Fibroblast of the aortic adventitia (primary cell): ENCODE measurements at regions not wholly inside any gene's neighbourhood (a gene's known extent, or its start where the extent isn't known, plus 50 kb on each side); places are given as distances from the start of the nearest gene placed in this dataset.
A peak's percentile ranks its signal among the peaks of the same experiment; 100 is the strongest.
"Not testable (repeated sequence)": the region's sequence is repeated elsewhere in the genome, so short reads cannot be mapped to it uniquely, and the experiment has no call there.

Experiments used
- DNase-seq: peaks from one replicate; pipeline ENCODE4 v3.0.0-alpha.2; 2010; ENCODE audit warnings: low read depth
- H3K4me3 ChIP-seq: 2 replicates; pipeline ENCODE4 v1.5.1; 2011; ENCODE audit warnings: low read depth, mild to moderate bottlenecking, control low read depth, low read length, moderate library complexity
- CTCF ChIP-seq: IDR thresholded peaks from 2 replicates; pipeline ENCODE4 v1.5.1; 2011; ENCODE audit warnings: mild to moderate bottlenecking, low read length, control low read depth, inconsistent platforms; ENCODE audit not compliant: insufficient read depth

DNA sequence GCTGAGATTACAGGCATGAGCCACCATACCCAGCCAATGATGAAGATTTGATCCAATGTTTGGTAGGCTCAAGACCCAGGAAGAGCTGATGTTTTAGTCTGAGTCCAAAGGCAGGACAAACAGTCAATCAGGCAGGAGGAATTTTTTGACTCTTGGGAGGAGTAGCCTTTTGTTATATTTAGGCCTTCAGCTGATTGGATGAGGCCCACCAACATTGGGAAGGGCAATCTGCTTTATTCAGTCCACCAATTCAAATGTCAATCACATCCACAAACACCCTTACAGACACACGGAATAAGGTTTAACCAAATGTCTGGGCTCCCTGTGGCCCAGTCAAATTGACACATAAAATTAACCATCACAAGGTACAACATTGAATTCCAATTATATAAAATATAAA lies 61.9 kb upstream of the COX20 start:
- no peak for TF ChIP-seq CTCF
- no peak overlapping the region for H3K4me3 ChIP-seq

DNA sequence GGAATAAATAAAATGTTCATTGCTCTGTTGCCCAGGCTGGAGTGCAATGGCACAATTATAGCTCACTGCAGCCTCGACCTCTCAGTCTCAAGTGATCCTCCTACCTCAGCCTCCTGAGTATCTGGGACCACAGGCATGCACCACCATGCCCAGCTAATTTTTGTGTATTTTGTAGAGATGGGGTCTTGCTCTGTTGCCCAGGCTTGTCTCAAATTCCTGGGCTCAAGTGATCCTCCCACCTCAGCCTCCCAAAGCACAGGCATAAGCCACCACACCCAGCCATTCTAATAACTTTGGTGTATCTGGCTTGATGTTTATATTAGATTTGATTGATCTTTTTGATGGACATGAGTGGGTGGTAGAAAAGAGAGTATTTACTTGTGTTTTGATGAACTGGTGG lies 58.7 kb upstream of the COX20 start:
- not testable (repeated sequence) for DNase-seq, H3K4me3 ChIP-seq

More for the DNA sequence above, 61.9 kb upstream of the COX20 start:
- no peak for DNase-seq

DNA sequence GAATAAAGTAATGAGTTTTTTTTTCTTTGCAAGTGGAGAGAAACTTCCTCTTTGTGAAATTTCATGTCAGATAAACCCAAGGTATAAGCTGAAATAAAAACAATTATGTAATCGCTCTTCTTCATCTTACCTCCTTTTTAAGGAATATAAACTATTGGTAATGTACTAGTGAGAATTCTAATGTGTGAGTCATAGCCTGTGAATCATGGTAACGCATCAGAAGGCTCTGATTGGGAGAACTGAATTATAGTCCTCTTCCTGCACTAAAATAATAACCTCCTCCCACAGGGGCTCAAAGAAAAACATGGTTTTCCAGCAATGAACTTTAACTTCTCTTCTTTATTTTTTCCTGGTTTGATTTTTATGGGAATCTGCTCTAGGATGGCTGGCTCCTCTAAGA lies 57.1 kb upstream of the COX20 start:
- H3K4me3 ChIP-seq = no peak overlapping the region
- TF ChIP-seq CTCF = no peak
- peak; percentile 70 for DNase-seq

DNA sequence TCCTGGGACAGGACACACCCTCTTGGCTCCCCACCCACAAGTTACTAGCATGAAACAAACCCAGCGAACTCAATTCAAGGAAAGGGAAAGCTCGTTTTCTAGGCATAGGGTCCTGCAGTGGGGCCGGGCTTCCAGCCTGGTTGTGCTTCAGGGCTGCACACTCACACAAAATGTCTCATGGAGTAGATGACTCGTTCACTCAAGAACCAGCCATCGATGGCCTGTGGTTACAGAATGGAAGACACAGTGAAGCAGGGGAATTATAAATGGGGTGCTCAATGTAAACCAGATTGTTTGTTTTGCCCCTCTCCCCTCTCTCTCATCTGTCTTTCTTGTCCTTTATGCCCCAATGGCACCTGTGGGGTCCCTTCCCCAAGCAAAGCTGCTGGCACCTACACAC lies 56.0 kb upstream of the COX20 start:
- no peak overlapping the region for H3K4me3 ChIP-seq
- no peak for DNase-seq

GRCh38 chr1:244780311-244780710 lies 55.1 kb upstream of the COX20 start:
- H3K4me3 ChIP-seq = no peak overlapping the region
- no peak for DNase-seq
- no peak for TF ChIP-seq CTCF

More for the DNA sequence above, 56.0 kb upstream of the COX20 start:
- TF ChIP-seq CTCF = no peak

DNA sequence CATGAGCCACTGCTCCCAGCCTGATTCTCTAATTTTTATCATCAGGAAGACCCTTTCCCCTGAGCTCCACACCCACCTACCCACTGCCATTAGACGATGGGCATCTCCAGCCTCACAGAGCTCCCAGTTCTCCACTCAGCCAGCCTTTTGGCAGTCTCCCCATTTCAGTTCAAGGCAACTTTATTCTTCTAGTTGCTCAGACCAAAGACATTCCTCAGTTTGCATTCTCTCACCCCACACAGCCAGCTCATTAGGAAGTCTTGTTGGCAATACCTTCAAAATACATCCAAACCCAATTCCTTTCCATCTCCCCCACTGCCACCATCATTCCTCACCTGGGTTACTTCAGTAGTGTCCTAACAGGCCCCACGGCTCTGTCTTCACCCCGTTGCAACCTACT lies 53.4 kb upstream of the COX20 start:
- no peak for DNase-seq
- TF ChIP-seq CTCF = no peak
- H3K4me3 ChIP-seq = no peak overlapping the region

GRCh38 chr1:244783138-244783537 lies 52.3 kb upstream of the COX20 start:
- H3K4me3 ChIP-seq = no peak overlapping the region
- TF ChIP-seq CTCF = no peak
- DNase-seq = no peak
